ENCODE measurements at regions not wholly inside any gene's neighbourhood (a gene's known extent, or its start where the extent isn't known, plus 50 kb on each side); places are given as distances from the start of the nearest gene placed in this dataset.
A peak's percentile ranks its signal among the peaks of the same experiment; 100 is the strongest.

GRCh38 chr6:122524056-122524455 is 52.4 kb upstream of the SERINC1 start:
- Mint-ChIP-seq H3K9me3 (no peaks in the 10 kb centered on the region), H3K27ac (no peak overlapping the region), H3K27me3 (ENCODE audit: low read depth) (peaks cover 22% of the 10 kb centered on the region), H3K36me3 (ENCODE audit: low read depth) (no peaks in the 10 kb centered on the region), H3K4me1 (ENCODE audit: low read depth) (no peaks in the 10 kb centered on the region), H3K4me3 (no peak overlapping the region)
- DNase-seq (ENCODE audit: low spot score): no peak

- Mint-ChIP-seq H3K4me3 (no peak overlapping the region), H3K27ac (no peak overlapping the region), H3K9me3 (no peaks in the 10 kb centered on the region), H3K4me1 (ENCODE audit: low read depth) (peaks cover 3% of the 10 kb centered on the region), H3K27me3 (ENCODE audit: low read depth) (peaks cover 30% of the 10 kb centered on the region), H3K36me3 (ENCODE audit: low read depth) (no peaks in the 10 kb centered on the region)
- peak; percentile 29 for DNase-seq (ENCODE audit: low spot score)
Measured at GRCh38 chr6:122530440-122531046, 58.9 kb upstream of the SERINC1 start.

GRCh38 chr6:122548281-122548680 is 61.9 kb upstream of the PKIB start:
- H3K27me3 Mint-ChIP-seq (ENCODE audit: low read depth): peaks cover 6% of the 10 kb centered on the region
- no peaks in the 10 kb centered on the region for H3K36me3 Mint-ChIP-seq (ENCODE audit: low read depth)
- H3K4me1 Mint-ChIP-seq (ENCODE audit: low read depth): no peaks in the 10 kb centered on the region
- H3K4me3 Mint-ChIP-seq: no peak overlapping the region
- no peak for DNase-seq (ENCODE audit: low spot score)
- no peaks in the 10 kb centered on the region for H3K9me3 Mint-ChIP-seq
- no peak overlapping the region for H3K27ac Mint-ChIP-seq

GRCh38 chr6:122548820-122549219 is 61.4 kb upstream of the PKIB start:
- DNase-seq (ENCODE audit: low spot score): no peak
- H3K27me3 Mint-ChIP-seq (ENCODE audit: low read depth): peaks cover 6% of the 10 kb centered on the region
- H3K4me3 Mint-ChIP-seq: no peak overlapping the region
- H3K27ac Mint-ChIP-seq: no peak overlapping the region
- H3K36me3 Mint-ChIP-seq (ENCODE audit: low read depth): no peaks in the 10 kb centered on the region
- no peaks in the 10 kb centered on the region for H3K4me1 Mint-ChIP-seq (ENCODE audit: low read depth)
- no peaks in the 10 kb centered on the region for H3K9me3 Mint-ChIP-seq

- Mint-ChIP-seq H3K9me3 (peaks cover under 1% of the 10 kb centered on the region), H3K27ac (no peak overlapping the region), H3K4me3 (no peak overlapping the region), H3K27me3 (ENCODE audit: low read depth) (peaks cover 6% of the 10 kb centered on the region), H3K36me3 (ENCODE audit: low read depth) (no peaks in the 10 kb centered on the region), H3K4me1 (ENCODE audit: low read depth) (no peaks in the 10 kb centered on the region)
- no peak for DNase-seq (ENCODE audit: low spot score)
Measured at GRCh38 chr6:122553697-122554096, 56.5 kb upstream of the PKIB start.

- H3K9me3 Mint-ChIP-seq: peaks cover 3% of the 10 kb centered on the region
- H3K4me3 Mint-ChIP-seq: no peak overlapping the region
- H3K27me3 Mint-ChIP-seq (ENCODE audit: low read depth): peaks cover 6% of the 10 kb centered on the region
- no peak overlapping the region for H3K27ac Mint-ChIP-seq
- no peak for DNase-seq (ENCODE audit: low spot score)
- no peaks in the 10 kb centered on the region for H3K36me3 Mint-ChIP-seq (ENCODE audit: low read depth)
- H3K4me1 Mint-ChIP-seq (ENCODE audit: low read depth): no peaks in the 10 kb centered on the region
Measured at GRCh38 chr6:122555561-122555960, 54.6 kb upstream of the PKIB start.

GRCh38 chr6:122558080-122558479 is 52.1 kb upstream of the PKIB start:
- Mint-ChIP-seq H3K4me1 (ENCODE audit: low read depth) (no peaks in the 10 kb centered on the region), H3K36me3 (ENCODE audit: low read depth) (no peaks in the 10 kb centered on the region), H3K27me3 (ENCODE audit: low read depth) (no peaks in the 10 kb centered on the region), H3K27ac (no peak overlapping the region), H3K4me3 (no peak overlapping the region), H3K9me3 (peaks cover 3% of the 10 kb centered on the region)
- DNase-seq (ENCODE audit: low spot score): no peak

All from T-helper 2 cell treated with Interferon-gamma antibody and Interleukin-4, amounts not matched to agents 5 μg/mL and 100 μg/mL, for 36 hours (primary cell).